Fibroblast of skin of right biceps (primary cell): ENCODE measurements at regions not wholly inside any gene's neighbourhood (a gene's known extent, or its start where the extent isn't known, plus 50 kb on each side); places are given as distances from the start of the nearest gene placed in this dataset.
"Not testable (repeated sequence)": the region's sequence is repeated elsewhere in the genome, so short reads cannot be mapped to it uniquely, and the experiment has no call there.

Experiments used
- DNase-seq: peaks from one replicate; pipeline ENCODE4 v3.0.0-alpha.2; 2013

GRCh38 chr9:86515221-86515620, 161.0 kb upstream of the TUT7 start:
- no peak for DNase-seq

GRCh38 chr9:86513429-86513828, 159.2 kb upstream of the TUT7 start:
- DNase-seq = no peak

- no peak for DNase-seq
Observed at GRCh38 chr9:86512929-86513328, 158.7 kb upstream of the TUT7 start.

GRCh38 chr9:86511614-86512360, 157.6 kb upstream of the TUT7 start:
- DNase-seq = no peak

- no peak for DNase-seq
Observed at GRCh38 chr9:86508208-86508903, 154.1 kb upstream of the TUT7 start.

DNA sequence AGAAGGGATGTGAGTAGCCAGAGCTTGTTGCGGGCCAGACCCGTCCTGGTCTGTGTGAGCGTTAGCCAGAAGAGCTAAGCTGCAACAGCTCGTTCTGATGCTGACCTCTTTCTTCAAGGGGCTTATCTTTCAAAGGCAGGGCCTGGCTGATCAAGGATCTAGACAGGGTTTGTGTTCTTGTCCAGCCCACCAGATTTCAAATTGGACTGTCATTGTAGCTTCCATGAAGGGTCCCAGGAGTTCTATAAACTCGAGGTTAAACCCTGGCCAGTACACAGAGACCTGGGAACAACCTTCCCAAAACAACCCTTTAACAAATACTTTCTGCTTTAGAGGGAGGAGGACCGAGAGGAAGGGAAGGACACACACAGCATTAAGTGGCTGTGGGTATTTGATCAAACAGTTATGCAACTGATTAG, 153.0 kb upstream of the TUT7 start:
- DNase-seq = no peak

GRCh38 chr9:86503942-86504341, 149.7 kb upstream of the TUT7 start:
- no peak for DNase-seq

DNA sequence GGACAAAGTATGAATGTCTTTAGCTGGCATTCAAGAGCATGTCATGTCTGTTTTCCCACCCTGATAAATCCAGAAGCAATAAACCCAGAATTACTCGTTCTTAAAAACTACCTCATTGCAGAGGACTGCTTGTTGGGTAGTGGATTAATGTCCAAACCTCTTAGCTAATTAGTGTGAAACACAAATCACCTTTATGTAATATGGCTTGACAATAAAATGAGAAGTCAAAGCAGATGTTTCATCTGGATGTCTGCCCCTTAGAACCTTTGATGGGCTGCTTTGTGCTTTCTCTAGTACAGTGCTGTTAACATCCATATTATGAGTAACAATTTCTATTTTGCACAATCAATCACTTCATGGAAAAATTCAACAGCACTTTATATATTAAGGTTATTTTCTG, 149.1 kb upstream of the TUT7 start:
- no peak for DNase-seq

- peak; percentile 97 for DNase-seq
Observed at GRCh38 chr9:86500667-86501435, 146.6 kb upstream of the TUT7 start.

DNA sequence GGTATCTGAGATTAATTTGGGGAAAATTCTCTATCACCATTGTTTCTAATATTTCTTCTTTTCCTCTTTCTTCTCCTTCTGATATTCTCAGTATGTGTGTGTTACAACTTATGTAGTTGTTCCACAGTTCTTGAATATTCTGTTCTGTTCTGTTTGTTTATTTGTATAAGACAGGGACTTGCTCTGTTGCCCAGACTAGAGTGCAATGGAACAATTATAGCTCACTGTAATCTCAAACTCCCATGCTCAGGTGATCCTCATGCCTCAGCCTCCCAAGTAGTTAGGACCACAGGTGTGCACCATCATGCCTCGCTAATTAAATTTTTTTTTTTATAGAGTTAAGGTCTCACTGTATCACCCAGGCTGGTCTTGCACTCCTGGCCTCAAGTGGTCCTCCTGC, 145.8 kb upstream of the TUT7 start:
- DNase-seq = no peak

- peak; percentile 95 for DNase-seq
Observed at GRCh38 chr9:86494644-86495111, 140.5 kb upstream of the TUT7 start.

GRCh38 chr9:86491468-86492266, 137.5 kb upstream of the TUT7 start:
- DNase-seq = no peak

- DNase-seq = no peak
Observed at GRCh38 chr9:86488794-86489193, 134.6 kb upstream of the TUT7 start.

DNA sequence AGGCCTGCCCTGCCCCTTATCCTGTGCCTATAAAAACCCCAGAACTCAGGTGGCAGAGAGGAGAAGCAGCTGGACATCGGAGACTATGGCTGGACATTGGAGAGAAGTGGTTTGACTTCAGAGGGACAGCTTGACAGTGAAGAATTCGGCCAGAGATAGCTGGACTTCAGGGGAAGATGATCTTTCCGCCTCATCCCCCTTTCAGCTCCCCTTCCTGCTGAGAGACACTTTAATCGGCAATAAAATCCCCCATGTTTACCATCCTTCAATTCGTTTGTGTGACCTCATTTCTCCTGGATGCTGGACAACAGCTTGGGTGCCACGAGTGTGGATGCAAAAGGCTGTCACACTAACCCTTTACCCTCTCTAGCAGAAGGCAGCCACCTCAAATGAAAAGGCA, 134.1 kb upstream of the TUT7 start:
- DNase-seq = no peak

- no peak for DNase-seq
Observed at GRCh38 chr9:86487838-86488233, 133.6 kb upstream of the TUT7 start.

DNA sequence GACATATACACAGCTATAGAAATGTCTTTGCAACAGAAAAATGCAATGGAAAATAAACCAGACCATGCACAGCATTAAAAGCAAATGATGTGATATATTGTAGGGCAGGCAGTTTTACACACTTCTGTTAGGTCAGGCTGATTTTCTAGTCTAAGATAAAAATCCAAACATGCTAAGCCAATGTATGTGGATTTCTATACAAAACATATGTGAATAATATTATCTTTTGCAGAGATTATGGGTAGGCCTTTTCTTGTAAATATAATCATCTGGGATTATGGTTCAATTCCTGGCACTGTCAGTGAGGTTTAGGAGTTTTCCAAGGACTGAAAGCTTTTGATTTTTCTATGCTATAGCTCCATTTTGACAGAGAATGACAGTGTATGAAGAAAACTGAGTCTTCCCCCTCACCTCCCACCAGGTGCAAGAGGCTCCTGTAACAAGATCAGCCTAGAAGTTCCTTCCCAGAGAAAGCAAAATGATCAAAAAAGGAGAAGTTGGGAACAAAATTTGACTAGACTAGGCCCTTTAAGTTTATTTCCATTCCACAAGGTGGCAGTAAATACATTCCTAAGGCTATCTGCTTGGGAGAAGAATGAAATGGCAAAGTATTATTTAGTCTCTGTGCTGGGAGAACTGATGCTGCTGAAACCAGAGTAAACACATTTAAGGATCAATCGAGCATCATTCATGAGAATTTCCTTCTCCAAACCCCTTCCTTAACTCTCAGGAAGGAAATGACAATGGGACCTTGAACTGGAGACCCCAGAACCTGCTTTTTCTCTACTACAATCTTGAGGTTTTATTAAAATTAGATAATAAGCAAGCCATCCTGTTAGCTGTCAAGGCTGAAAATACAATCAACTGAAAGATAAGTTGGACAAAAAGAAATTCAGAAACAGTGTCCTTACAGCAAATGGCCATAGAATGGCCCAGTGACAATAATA, 133.0 kb upstream of the TUT7 start:
- peak; percentile 76 for DNase-seq

GRCh38 chr9:86485359-86485758, 131.1 kb upstream of the TUT7 start:
- peak; percentile 29 for DNase-seq

DNA sequence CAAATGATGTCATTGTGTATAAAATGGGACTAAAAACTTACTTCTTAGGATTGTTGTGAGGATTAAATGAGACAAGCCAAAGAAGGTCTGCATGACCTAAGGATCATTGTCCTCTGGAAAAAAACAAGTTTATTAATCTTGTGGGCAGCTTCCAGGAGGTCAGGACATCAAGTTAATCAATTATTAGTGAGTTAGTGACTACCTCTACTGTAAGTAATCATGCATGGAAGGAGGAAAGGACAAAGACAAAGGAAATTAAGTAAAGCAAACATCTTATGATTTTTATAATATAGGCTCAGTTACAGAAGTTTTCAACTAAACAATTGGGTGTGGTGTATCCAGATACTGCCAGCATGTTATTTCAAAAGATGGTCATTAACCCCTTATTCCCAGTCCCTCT, 129.3 kb upstream of the TUT7 start:
- no peak for DNase-seq

DNA sequence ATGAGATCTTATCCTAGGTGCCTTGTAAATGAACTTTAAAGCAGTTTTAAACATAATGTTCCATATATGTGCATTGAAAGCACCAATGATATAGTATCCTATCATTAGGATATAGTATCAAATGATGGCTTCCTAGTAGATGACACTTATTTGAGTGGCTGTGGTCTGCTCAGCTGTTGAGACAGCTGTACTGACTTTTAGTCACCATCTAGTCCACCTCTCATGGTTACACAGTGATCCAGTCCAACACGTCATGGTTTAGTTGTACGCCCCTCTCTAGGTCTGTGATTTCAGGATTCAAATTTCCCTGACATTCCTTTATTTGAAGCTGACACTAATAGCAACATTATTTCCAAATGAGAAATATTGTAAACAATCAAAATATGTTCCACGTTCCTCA, 127.3 kb upstream of the TUT7 start:
- no peak for DNase-seq

DNA sequence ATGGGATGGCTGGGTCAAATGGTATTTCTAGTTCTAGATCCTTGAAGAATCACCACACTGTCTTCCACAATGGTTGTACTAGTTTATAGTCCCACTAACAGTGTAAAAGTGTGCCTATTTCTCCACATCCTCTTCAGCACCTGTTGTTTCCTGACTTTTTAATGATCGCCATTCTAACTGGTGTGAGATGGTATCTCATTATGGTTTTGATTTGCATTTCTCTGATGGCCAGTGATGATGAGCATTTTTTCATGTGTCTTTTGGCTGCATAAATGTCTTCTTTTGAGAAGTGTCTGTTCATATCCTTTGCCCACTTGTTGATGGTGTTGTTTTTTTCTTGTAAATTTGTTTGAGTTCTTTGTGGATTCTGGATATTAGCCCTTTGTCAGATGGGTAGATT, 121.0 kb upstream of the TUT7 start:
- DNase-seq = not testable (repeated sequence)

GRCh38 chr9:86471171-86471815, 117.1 kb upstream of the TUT7 start:
- DNase-seq = no peak
